NCI-H226 (cell line): ENCODE measurements at regions not wholly inside any gene's neighbourhood (a gene's known extent, or its start where the extent isn't known, plus 50 kb on each side); places are given as distances from the start of the nearest gene placed in this dataset.
"Not testable (repeated sequence)": the region's sequence is repeated elsewhere in the genome, so short reads cannot be mapped to it uniquely, and the experiment has no call there.

Source experiments
- DNase-seq: peaks from one replicate; pipeline ENCODE4 v3.0.0-alpha.2; 2015

- DNase-seq = no peak
Measured at GRCh38 chr6:81228912-81229555, 523.4 kb downstream of the TENT5A start.

- no peak for DNase-seq
Measured at GRCh38 chr6:81226957-81227356, 525.5 kb downstream of the TENT5A start.

GRCh38 chr6:81216668-81217067 is 535.8 kb downstream of the TENT5A start:
- DNase-seq = no peak

GRCh38 chr6:81215092-81215432 is 537.4 kb downstream of the TENT5A start:
- no peak for DNase-seq

GRCh38 chr6:81214414-81215091 is 537.9 kb downstream of the TENT5A start:
- no peak for DNase-seq

- no peak for DNase-seq
Measured at GRCh38 chr6:81204731-81205130, 547.8 kb downstream of the TENT5A start.

GRCh38 chr6:81194374-81194773 is 558.1 kb downstream of the TENT5A start:
- no peak for DNase-seq

- DNase-seq = peak; percentile 41
Measured at GRCh38 chr6:81172056-81172740, 580.3 kb downstream of the TENT5A start.

GRCh38 chr6:81169166-81169565 is 583.3 kb downstream of the TENT5A start:
- DNase-seq = no peak

- DNase-seq = peak; percentile 60
Measured at GRCh38 chr6:81166770-81167169, 585.7 kb downstream of the TENT5A start.

GRCh38 chr6:81158956-81159355 is 593.5 kb downstream of the TENT5A start:
- DNase-seq = no peak

- no peak for DNase-seq
Measured at GRCh38 chr6:81148751-81149150, 603.7 kb downstream of the TENT5A start.

- no peak for DNase-seq
Measured at GRCh38 chr6:81145506-81145905, 607.0 kb downstream of the TENT5A start.

GRCh38 chr6:81144346-81144745 is 608.1 kb downstream of the TENT5A start:
- DNase-seq = peak; percentile 53

- no peak for DNase-seq
Measured at GRCh38 chr6:81138236-81138635, 614.2 kb downstream of the TENT5A start.

- no peak for DNase-seq
Measured at GRCh38 chr6:81130969-81131368, 621.5 kb downstream of the TENT5A start.

GRCh38 chr6:81130061-81130460 is 622.4 kb downstream of the TENT5A start:
- DNase-seq = no peak

- no peak for DNase-seq
Measured at GRCh38 chr6:81128671-81129070, 623.8 kb downstream of the TENT5A start.

GRCh38 chr6:81126150-81126549 is 626.3 kb downstream of the TENT5A start:
- DNase-seq = no peak

GRCh38 chr6:81120280-81120679 is 632.2 kb downstream of the TENT5A start:
- DNase-seq = no peak

GRCh38 chr6:81105998-81106397 is 646.5 kb downstream of the TENT5A start:
- DNase-seq = no peak

GRCh38 chr6:81098109-81098814 is 654.2 kb downstream of the TENT5A start:
- no peak for DNase-seq

GRCh38 chr6:81096464-81096863 is 656.0 kb downstream of the TENT5A start:
- not testable (repeated sequence) for DNase-seq

GRCh38 chr6:81093051-81093450 is 659.4 kb downstream of the TENT5A start:
- DNase-seq = no peak
